Body of pancreas (tissue), 4 donors: ENCODE measurements at regions not wholly inside any gene's neighbourhood (a gene's known extent, or its start where the extent isn't known, plus 50 kb on each side); places are given as distances from the start of the nearest gene placed in this dataset.

Source experiments
- POLR2A ChIP-seq, 3 donors: fragments of 450-650 bp; IDR thresholded peaks; one replicate each; pipeline ENCODE4 v1.6.1; 2016; ENCODE audit warnings: antibody characterized with exemption in 3 of 3, mild to moderate bottlenecking in 2 of 3
- TF ChIP-seq, protein P1 (sequence below), 7 experiments: fragments of 450-650 bp in 4 of 7; fragments of 200-600 bp in 3 of 7; sonication (generic) in 3 of 7; IDR thresholded peaks; one replicate each; pipeline ENCODE4 v1.5.1; 2016 to 2019; ENCODE audit warnings: antibody characterized with exemption in 7 of 7

DNA sequence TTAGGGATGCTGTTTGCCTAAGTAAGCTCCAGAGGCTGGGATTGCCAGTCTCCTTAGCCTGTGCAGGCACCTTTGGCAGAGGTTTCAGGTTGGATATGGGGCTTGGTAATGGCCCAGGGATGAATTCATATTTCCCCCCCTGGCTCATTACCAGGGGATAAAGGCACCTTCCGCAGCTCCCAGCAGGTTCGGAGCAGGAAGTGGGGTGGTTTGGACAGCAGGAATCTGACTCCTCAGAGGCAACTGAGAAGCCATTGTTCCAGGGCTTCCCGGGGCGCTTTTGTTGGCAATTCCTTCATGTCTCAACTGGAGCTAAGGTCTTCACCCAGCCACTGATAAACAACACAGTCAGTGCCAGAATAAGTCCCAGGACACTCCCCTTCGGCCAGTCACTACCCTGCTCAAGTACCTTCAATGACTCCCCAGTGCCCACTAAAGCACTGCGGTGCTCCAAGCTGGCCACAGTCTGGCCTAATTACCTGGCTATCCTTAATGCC lies 85.3 kb upstream of the SLC6A6 start:
- TF ChIP-seq, protein P1, sequence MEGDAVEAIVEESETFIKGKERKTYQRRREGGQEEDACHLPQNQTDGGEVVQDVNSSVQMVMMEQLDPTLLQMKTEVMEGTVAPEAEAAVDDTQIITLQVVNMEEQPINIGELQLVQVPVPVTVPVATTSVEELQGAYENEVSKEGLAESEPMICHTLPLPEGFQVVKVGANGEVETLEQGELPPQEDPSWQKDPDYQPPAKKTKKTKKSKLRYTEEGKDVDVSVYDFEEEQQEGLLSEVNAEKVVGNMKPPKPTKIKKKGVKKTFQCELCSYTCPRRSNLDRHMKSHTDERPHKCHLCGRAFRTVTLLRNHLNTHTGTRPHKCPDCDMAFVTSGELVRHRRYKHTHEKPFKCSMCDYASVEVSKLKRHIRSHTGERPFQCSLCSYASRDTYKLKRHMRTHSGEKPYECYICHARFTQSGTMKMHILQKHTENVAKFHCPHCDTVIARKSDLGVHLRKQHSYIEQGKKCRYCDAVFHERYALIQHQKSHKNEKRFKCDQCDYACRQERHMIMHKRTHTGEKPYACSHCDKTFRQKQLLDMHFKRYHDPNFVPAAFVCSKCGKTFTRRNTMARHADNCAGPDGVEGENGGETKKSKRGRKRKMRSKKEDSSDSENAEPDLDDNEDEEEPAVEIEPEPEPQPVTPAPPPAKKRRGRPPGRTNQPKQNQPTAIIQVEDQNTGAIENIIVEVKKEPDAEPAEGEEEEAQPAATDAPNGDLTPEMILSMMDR (IDR thresholded peaks at IDR 0.05), result no peak
- TF ChIP-seq POLR2A (IDR thresholded peaks at IDR 0.05), result no peak
